HG02852 (cell line): ENCODE measurements at regions not wholly inside any gene's neighbourhood (a gene's known extent, or its start where the extent isn't known, plus 50 kb on each side); places are given as distances from the start of the nearest gene placed in this dataset.
"Not testable (repeated sequence)": the region's sequence is repeated elsewhere in the genome, so short reads cannot be mapped to it uniquely, and the experiment has no call there.

ENCODE experiments used
- ATAC-seq: cut with Tn5 transposase; IDR thresholded peaks from one replicate; pipeline ENCODE4 v1.9.1; 2021; ENCODE audit warnings: mild to moderate bottlenecking, moderate library complexity; ENCODE audit not compliant: unreplicated experiment

- ATAC-seq, result no peak
These were observed 466.6 kb upstream of the PHF14 start for GRCh38 chr7:10507032-10507431.

GRCh38 chr7:10521306-10521705 is 452.4 kb upstream of the PHF14 start:
- no peak for ATAC-seq

GRCh38 chr7:10533429-10533828 is 440.2 kb upstream of the PHF14 start:
- not testable (repeated sequence) for ATAC-seq

- ATAC-seq, result no peak
These were observed 437.1 kb upstream of the PHF14 start for GRCh38 chr7:10536561-10536960.

- ATAC-seq, result no peak
These were observed 435.9 kb upstream of the PHF14 start for GRCh38 chr7:10537764-10538163.

GRCh38 chr7:10557375-10557774 is 416.3 kb upstream of the PHF14 start:
- no peak for ATAC-seq

GRCh38 chr7:10560497-10560896 is 413.2 kb upstream of the PHF14 start:
- ATAC-seq, result no peak

GRCh38 chr7:10568891-10569290 is 404.8 kb upstream of the PHF14 start:
- ATAC-seq, result no peak

GRCh38 chr7:10571759-10572158 is 401.9 kb upstream of the PHF14 start:
- ATAC-seq, result no peak

- ATAC-seq, result no peak
These were observed 395.8 kb upstream of the PHF14 start for GRCh38 chr7:10577866-10578374.

- no peak for ATAC-seq
These were observed 394.1 kb upstream of the PHF14 start for GRCh38 chr7:10579561-10579960.

- ATAC-seq, result no peak
These were observed 388.8 kb upstream of the PHF14 start for GRCh38 chr7:10584886-10585285.

- ATAC-seq, result no peak
These were observed 385.6 kb upstream of the PHF14 start for GRCh38 chr7:10588084-10588483.

GRCh38 chr7:10592604-10593003 is 381.1 kb upstream of the PHF14 start:
- ATAC-seq, result no peak

GRCh38 chr7:10593080-10593479 is 380.6 kb upstream of the PHF14 start:
- no peak for ATAC-seq

- ATAC-seq, result no peak
These were observed 376.8 kb upstream of the PHF14 start for GRCh38 chr7:10596827-10597226.

GRCh38 chr7:10604128-10604527 is 369.5 kb upstream of the PHF14 start:
- no peak for ATAC-seq

- ATAC-seq, result no peak
These were observed 360.7 kb upstream of the PHF14 start for GRCh38 chr7:10612950-10613349.

GRCh38 chr7:10618953-10619352 is 354.7 kb upstream of the PHF14 start:
- no peak for ATAC-seq

GRCh38 chr7:10632712-10633111 is 341.0 kb upstream of the PHF14 start:
- ATAC-seq, result no peak

- no peak for ATAC-seq
These were observed 339.4 kb upstream of the PHF14 start for GRCh38 chr7:10634239-10634638.

- ATAC-seq, result no peak
These were observed 335.7 kb upstream of the PHF14 start for GRCh38 chr7:10637991-10638390.

GRCh38 chr7:10643545-10643944 is 330.1 kb upstream of the PHF14 start:
- ATAC-seq, result no peak

- no peak for ATAC-seq
These were observed 328.8 kb upstream of the PHF14 start for GRCh38 chr7:10644849-10645248.
